Esophagus squamous epithelium (tissue), 5 donors: ENCODE measurements at regions not wholly inside any gene's neighbourhood (a gene's known extent, or its start where the extent isn't known, plus 50 kb on each side); places are given as distances from the start of the nearest gene placed in this dataset.
"Not testable (repeated sequence)": the region's sequence is repeated elsewhere in the genome, so short reads cannot be mapped to it uniquely, and the experiment has no call there.

Source experiments
- DNase-seq: peaks from one replicate; lab custom pipeline; 2025; lab: John Stamatoyannopoulos, UW
- H3K27ac ChIP-seq, 4 donors: fragments of 200-600 bp; sonication (generic); one replicate each; pipeline ENCODE4 v1.5.1; 2016 to 2019; ENCODE audit warnings: mild to moderate bottlenecking in 1 of 4
- H3K27me3 ChIP-seq, 4 donors: fragments of 200-600 bp; sonication (generic); 1 replicate in 3 of 4; 2 replicates in 1 of 4; pipeline versions ENCODE4 v1.5.1 to v1.6.0; 2017 to 2021; ENCODE audit warnings: antibody characterized with exemption in 1 of 4
- H3K36me3 ChIP-seq, 3 donors: fragments of 200-600 bp; sonication (generic); one replicate each; pipeline ENCODE4 v1.5.1; 2016 to 2019
- H3K4me1 ChIP-seq, 3 donors: fragments of 200-600 bp; sonication (generic); one replicate each; pipeline ENCODE4 v1.5.1; 2017 to 2019
- H3K4me3 ChIP-seq, 4 donors: fragments of 200-600 bp; sonication (generic); 1 replicate in 3 of 4; 2 replicates in 1 of 4; pipeline ENCODE4 v1.5.1; 2016 to 2019; ENCODE audit warnings: mild to moderate bottlenecking in 2 of 4, moderate library complexity in 1 of 4
- H3K9me3 ChIP-seq, 3 donors: fragments of 200-600 bp; sonication (generic); one replicate each; pipeline ENCODE4 v1.5.1; 2016 to 2019
- POLR2A ChIP-seq, 4 donors: fragments of 450-650 bp; IDR thresholded peaks; one replicate each; pipeline ENCODE4 v1.6.1; 2017; ENCODE audit warnings: antibody characterized with exemption in 4 of 4, mild to moderate bottlenecking in 4 of 4, moderate library complexity in 3 of 4
- WGBS, 2 donors: methylation state at CpG; one replicate each; pipeline ENCODE4 v1.1.5; 2018; 5-methylcytosine and 5-hydroxymethylcytosine counted together
- intact Hi-C: fragments of 100-400 bp; cut with DNase I; formaldehyde crosslinking; loops from one replicate; pipeline ENCODE4 v1.15.0; 2022
- TF ChIP-seq, protein P1 (sequence below), 6 experiments: fragments of 450-650 bp in 4 of 6; fragments of 200-600 bp in 2 of 6; sonication (generic) in 2 of 6; IDR thresholded peaks; one replicate each; pipeline ENCODE4 v1.5.1; 2016 to 2019; ENCODE audit warnings: antibody characterized with exemption in 6 of 6, mild to moderate bottlenecking in 4 of 6, moderate library complexity in 4 of 6
- donor health status: DM: yes; HTN: yes; CAD: no.

DNA sequence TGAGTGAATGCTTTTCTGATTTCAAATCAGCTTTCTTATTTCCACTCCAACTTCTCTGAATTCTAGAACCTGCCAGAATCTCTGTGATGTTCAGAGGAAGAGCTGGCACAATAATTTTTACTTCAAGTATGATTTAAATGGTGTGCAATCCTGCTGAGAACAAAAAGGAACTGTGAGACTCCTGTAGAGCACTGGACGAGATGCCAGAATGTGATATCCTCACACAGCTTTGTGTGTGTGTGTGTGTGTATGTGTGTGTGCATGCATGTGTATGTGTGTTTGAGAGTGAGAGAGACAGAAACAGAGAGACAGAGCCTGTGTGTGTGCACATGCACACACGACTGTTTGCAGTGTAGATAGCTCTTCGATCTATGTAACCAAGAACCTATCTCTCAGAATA, 713.6 kb upstream of the ZP4 start:
- no peaks in the 10 kb centered on the region for H3K27me3 ChIP-seq

DNA sequence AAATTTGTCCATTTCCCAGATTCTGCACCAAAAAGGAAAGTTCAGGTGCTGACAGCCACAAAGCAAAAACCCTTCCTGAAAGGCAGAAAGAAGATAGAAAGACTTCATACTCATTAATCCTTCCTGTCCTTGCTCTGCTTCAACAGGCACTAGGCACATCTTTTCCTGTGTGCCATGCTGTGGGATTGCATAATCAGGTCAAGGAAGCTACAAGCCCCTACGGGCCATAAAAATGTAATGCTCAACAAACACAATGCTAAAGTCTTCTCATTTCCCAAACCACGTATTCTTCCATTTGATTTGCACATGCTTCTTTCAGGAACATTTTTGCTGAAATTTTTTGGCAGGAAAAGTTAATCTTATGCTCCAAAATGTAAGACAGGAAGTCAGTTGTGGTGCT, 710.9 kb upstream of the ZP4 start:
- H3K36me3 ChIP-seq, H3K27me3 ChIP-seq, H3K27ac ChIP-seq, H3K4me3 ChIP-seq, H3K9me3 ChIP-seq, H3K4me1 ChIP-seq, DNase-seq, intact Hi-C loops: not testable (repeated sequence)
- WGBS, 2 donors: 9 to 29% methylated on average over 2 of the region's 2 CpGs

More for the DNA sequence above, 713.6 kb upstream of the ZP4 start:
- no peaks in the 10 kb centered on the region for H3K9me3 ChIP-seq
- WGBS, 2 donors: 82 to 84% methylated on average over 3 of the region's 3 CpGs
- DNase-seq: no peak
- TF ChIP-seq, protein P1, sequence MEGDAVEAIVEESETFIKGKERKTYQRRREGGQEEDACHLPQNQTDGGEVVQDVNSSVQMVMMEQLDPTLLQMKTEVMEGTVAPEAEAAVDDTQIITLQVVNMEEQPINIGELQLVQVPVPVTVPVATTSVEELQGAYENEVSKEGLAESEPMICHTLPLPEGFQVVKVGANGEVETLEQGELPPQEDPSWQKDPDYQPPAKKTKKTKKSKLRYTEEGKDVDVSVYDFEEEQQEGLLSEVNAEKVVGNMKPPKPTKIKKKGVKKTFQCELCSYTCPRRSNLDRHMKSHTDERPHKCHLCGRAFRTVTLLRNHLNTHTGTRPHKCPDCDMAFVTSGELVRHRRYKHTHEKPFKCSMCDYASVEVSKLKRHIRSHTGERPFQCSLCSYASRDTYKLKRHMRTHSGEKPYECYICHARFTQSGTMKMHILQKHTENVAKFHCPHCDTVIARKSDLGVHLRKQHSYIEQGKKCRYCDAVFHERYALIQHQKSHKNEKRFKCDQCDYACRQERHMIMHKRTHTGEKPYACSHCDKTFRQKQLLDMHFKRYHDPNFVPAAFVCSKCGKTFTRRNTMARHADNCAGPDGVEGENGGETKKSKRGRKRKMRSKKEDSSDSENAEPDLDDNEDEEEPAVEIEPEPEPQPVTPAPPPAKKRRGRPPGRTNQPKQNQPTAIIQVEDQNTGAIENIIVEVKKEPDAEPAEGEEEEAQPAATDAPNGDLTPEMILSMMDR (IDR thresholded peaks at IDR 0.05): no peak
- no peak for TF ChIP-seq POLR2A (IDR thresholded peaks at IDR 0.05)
- H3K4me3 ChIP-seq: no peak overlapping the region
- peaks cover 0 to 8% (median 0%) of the 10 kb centered on the region in 3 donors for H3K4me1 ChIP-seq
- intact Hi-C loops: no loop called here
- no peaks in the 10 kb centered on the region for H3K36me3 ChIP-seq
- H3K27ac ChIP-seq: no peak overlapping the region

DNA sequence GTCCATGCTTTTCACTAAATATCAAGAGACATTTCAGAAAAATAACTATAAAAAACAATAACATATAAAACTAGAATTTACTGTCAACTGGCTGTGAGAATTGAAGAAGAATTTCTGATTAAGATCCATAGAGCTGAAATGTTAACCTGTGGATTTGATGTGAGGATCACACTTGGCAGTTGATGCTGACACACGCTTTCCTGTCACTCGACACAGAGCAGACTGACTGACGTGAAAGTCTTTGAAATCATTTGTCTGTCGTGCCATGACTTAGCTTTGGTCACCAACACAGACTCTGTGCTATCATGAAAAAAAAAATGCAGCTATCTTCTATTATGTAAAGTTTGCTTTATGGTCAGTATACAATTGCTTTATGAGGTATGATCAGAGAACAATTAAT, 706.0 kb upstream of the ZP4 start:
- no peaks in the 10 kb centered on the region for H3K4me1 ChIP-seq
- no peaks in the 10 kb centered on the region for H3K27me3 ChIP-seq
- no peak for TF ChIP-seq POLR2A (IDR thresholded peaks at IDR 0.05)
- TF ChIP-seq, protein P1 (IDR thresholded peaks at IDR 0.05): no peak
- WGBS, 2 donors: 81 to 84% methylated on average over 4 of the region's 4 CpGs
- no peaks in the 10 kb centered on the region for H3K9me3 ChIP-seq
- intact Hi-C loops: no loop called here
- no peak overlapping the region for H3K27ac ChIP-seq
- no peak for DNase-seq
- no peak overlapping the region for H3K4me3 ChIP-seq
- no peaks in the 10 kb centered on the region for H3K36me3 ChIP-seq

DNA sequence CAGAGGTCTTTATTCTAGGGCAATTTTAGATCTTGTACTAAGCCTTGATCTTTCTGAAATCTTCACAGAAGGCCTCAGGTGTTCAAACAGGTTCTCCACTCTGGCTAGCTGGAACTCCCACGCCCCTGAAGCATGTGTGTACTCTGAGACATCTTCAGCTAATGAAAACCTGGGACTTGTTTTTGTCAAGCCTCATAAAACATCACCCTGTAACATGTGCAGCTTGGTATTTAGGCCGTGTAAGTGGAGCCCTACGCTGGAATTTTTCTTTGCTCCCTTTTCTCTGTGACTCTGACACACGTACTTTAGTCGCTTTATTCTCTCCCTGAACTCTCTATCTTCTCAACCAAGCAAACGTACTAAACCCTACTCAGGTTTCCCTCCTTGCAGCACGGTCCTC, 701.9 kb upstream of the ZP4 start:
- H3K36me3 ChIP-seq: no peaks in the 10 kb centered on the region
- H3K9me3 ChIP-seq: no peaks in the 10 kb centered on the region
- no peaks in the 10 kb centered on the region for H3K4me1 ChIP-seq
- TF ChIP-seq POLR2A (IDR thresholded peaks at IDR 0.05): no peak
- TF ChIP-seq, protein P1 (IDR thresholded peaks at IDR 0.05): no peak
- H3K4me3 ChIP-seq: no peak overlapping the region
- no peaks in the 10 kb centered on the region for H3K27me3 ChIP-seq
- no peak overlapping the region for H3K27ac ChIP-seq
- 74 to 78% methylated on average over 7 of the region's 7 CpGs for WGBS, 2 donors
- intact Hi-C loops: no loop called here
- no peak for DNase-seq

DNA sequence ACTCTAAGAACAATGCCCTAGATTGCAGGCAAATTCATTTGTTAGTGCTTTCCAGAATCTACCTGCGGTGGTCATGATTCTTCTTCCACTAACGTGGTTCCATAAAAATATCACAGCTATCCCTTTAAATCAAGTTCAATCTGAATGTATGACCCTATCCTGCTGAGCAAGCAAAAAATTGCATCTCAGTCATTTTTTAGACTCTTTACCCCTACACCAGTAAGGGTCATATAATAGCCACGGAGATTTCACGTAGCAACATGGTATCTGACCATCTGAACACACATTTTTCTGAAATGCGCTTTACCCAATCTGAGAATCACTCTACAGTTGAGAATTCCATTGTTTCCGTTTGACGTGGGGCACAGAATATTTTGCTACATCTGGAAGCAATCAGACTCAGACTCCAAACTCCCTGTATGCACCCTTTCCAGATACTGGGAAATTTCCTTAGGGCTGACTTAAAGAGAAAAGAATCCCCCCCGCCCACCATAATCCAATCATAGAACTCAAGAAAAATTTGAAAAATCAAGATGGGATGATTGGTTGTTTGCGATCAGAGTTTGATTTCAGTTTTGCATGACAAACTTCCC, 699.2 kb upstream of the ZP4 start:
- intact Hi-C loops: no loop called here
- Histone ChIP-seq H3K27ac (no peak overlapping the region), H3K4me1 (no peaks in the 10 kb centered on the region), H3K27me3 (no peaks in the 10 kb centered on the region), H3K36me3 (no peaks in the 10 kb centered on the region), H3K9me3 (no peaks in the 10 kb centered on the region), H3K4me3 (no peak overlapping the region)
- no peak for DNase-seq
- TF ChIP-seq, protein P1 (IDR thresholded peaks at IDR 0.05): no peak
- no peak for TF ChIP-seq POLR2A (IDR thresholded peaks at IDR 0.05)
- 77 to 79% methylated on average over 9 of the region's 9 CpGs for WGBS, 2 donors

DNA sequence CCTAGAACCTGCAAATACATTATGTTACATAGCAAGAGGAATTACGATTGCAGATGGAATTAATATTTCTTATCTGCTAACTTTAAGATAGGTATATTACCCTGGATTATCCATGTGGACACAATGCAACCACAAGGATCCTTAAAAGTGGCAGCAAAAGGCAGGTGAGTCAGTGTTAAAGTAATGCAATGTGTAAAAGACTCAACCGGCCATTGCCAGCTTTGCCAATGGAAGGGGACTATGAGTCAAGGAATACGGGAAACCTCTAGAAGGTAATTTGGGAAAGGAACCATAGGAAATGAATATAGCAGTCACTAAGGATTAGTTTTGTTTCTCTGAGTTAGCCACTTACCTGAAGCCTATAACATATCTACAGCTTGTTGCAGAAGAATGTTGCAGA, 692.1 kb upstream of the ZP4 start:
- Histone ChIP-seq H3K27ac (no peak overlapping the region), H3K4me1 (no peaks in the 10 kb centered on the region), H3K36me3 (no peaks in the 10 kb centered on the region), H3K27me3 (no peaks in the 10 kb centered on the region), H3K9me3 (no peaks in the 10 kb centered on the region), H3K4me3 (no peak overlapping the region)
- no peak for TF ChIP-seq POLR2A (IDR thresholded peaks at IDR 0.05)
- TF ChIP-seq, protein P1 (IDR thresholded peaks at IDR 0.05): no peak
- WGBS, 2 donors: 66 to 84% methylated on average over 3 of the region's 3 CpGs
- intact Hi-C loops: no loop called here
- no peak for DNase-seq
